ENCODE measurements at regions not wholly inside any gene's neighbourhood (a gene's known extent, or its start where the extent isn't known, plus 50 kb on each side); places are given as distances from the start of the nearest gene placed in this dataset.

DNA sequence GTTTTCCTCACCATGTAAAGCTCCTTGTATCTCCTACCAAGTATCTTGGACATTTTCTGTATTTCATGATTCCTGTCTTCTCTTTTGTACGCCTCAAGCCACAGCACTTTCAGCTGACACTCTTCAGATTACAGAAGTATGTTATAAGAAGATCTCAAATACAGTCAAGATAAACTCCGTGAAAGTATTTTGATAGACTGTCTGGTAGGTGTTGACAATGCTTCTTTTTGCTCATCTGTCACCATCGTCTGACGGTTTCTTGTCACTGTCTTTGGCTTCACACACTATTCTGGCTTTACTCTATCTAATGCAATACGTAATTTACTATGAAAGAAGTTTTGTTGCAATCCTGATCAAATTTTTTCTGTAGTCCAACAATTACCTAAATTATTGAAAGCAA lies 294.5 kb upstream of the CDH12 start:
- no TSS peak for BruUV-seq (replicated peaks)
- Histone ChIP-seq H3K4me1 (ENCODE audit: insufficient read depth, low read length) (no peaks in the 10 kb centered on the region), H3K27me3 (ENCODE audit: control insufficient read depth in 1 of 2, insufficient read depth in 2 of 2, low read length in 2 of 2) (no peaks in the 10 kb centered on the region), H3K9me3 (ENCODE audit: low read length) (peaks cover 8% of the 10 kb centered on the region; the same call in 1 of the 2 replicates), H3K4me3 (replicated peaks in 1 of 3; ENCODE audit: insufficient read depth in 1 of 3, low read depth in 2 of 3, low read length in 3 of 3) (no peak overlapping the region), H3K4me2 (ENCODE audit: low read depth, low read length) (no peak overlapping the region), H3K9ac (ENCODE audit: insufficient read depth, low read depth, low read length) (no peak overlapping the region), H3K27ac (ENCODE audit: extremely low read length, insufficient read depth, low read length) (no peak overlapping the region), H2AFZ (ENCODE audit: low read length) (no peak overlapping the region), H3K36me3 (replicated peaks in 1 of 2; ENCODE audit: control insufficient read depth in 1 of 2, insufficient read depth in 2 of 2, low read length in 2 of 2) (no peaks in the 10 kb centered on the region), H3K79me2 (ENCODE audit: insufficient read depth, low read length) (no peaks in the 10 kb centered on the region), H4K20me1 (ENCODE audit: insufficient read depth, low read length) (no peaks in the 10 kb centered on the region)
- ATAC-seq (no peak), DNase-seq (ENCODE audit: low spot score) (no peak), FAIRE-seq (no peak)
- no peak for TF ChIP-seq ZNF292 (CRISPR knock-in tag; IDR thresholded peaks at IDR 0.05; ENCODE audit: borderline replicate concordance, low read depth)
- TF ChIP-seq NCOA1 (CRISPR knock-in tag; IDR thresholded peaks at IDR 0.05) = no peak
- TF ChIP-seq ZBTB1 (CRISPR knock-in tag; IDR thresholded peaks at IDR 0.05; ENCODE audit: borderline replicate concordance) = no peak
- TF ChIP-seq ZNF557 (CRISPR knock-in tag; IDR thresholded peaks at IDR 0.05) = no peak
- TF ChIP-seq ZBTB7B (CRISPR knock-in tag; IDR thresholded peaks at IDR 0.05) = no peak
- no peak for TF ChIP-seq MED13 (CRISPR knock-in tag; IDR thresholded peaks at IDR 0.05)
- TF ChIP-seq SP2 (CRISPR knock-in tag; IDR thresholded peaks at IDR 0.05) = no peak
- no peak for TF ChIP-seq GATA4 (IDR thresholded peaks at IDR 0.05; ENCODE audit: borderline replicate concordance, low read depth)
- TF ChIP-seq ZNF564 (CRISPR knock-in tag; IDR thresholded peaks at IDR 0.05) = no peak
- TF ChIP-seq, protein P1, sequence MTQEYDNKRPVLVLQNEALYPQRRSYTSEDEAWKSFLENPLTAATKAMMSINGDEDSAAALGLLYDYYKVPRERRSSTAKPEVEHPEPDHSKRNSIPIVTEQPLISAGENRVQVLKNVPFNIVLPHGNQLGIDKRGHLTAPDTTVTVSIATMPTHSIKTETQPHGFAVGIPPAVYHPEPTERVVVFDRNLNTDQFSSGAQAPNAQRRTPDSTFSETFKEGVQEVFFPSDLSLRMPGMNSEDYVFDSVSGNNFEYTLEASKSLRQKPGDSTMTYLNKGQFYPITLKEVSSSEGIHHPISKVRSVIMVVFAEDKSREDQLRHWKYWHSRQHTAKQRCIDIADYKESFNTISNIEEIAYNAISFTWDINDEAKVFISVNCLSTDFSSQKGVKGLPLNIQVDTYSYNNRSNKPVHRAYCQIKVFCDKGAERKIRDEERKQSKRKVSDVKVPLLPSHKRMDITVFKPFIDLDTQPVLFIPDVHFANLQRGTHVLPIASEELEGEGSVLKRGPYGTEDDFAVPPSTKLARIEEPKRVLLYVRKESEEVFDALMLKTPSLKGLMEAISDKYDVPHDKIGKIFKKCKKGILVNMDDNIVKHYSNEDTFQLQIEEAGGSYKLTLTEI (CRISPR knock-in tag; conservative IDR thresholded peaks at IDR 0.05) = no peak
- no peak for TF ChIP-seq ZNF234 (CRISPR knock-in tag; conservative IDR thresholded peaks at IDR 0.05)
- TF ChIP-seq ZBTB7A (CRISPR knock-in tag; IDR thresholded peaks at IDR 0.05) = no peak
- TF ChIP-seq, protein P2, sequence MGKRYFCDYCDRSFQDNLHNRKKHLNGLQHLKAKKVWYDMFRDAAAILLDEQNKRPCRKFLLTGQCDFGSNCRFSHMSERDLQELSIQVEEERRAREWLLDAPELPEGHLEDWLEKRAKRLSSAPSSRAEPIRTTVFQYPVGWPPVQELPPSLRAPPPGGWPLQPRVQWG (CRISPR knock-in tag; IDR thresholded peaks at IDR 0.05; ENCODE audit: borderline replicate concordance, low read depth) = no peak
- no peak for TF ChIP-seq NCOA5 (CRISPR knock-in tag; IDR thresholded peaks at IDR 0.05)
- TF ChIP-seq ZSCAN20 (CRISPR knock-in tag; IDR thresholded peaks at IDR 0.05; ENCODE audit: borderline replicate concordance) = no peak
- TF ChIP-seq YY1 (IDR thresholded peaks at IDR 0.05; ENCODE audit: insufficient read depth, insufficient replicate concordance, low read depth, low read length) = no peak
- no peak for TF ChIP-seq ZFP36L2 (CRISPR knock-in tag; IDR thresholded peaks at IDR 0.05)
- TF ChIP-seq, protein P3, sequence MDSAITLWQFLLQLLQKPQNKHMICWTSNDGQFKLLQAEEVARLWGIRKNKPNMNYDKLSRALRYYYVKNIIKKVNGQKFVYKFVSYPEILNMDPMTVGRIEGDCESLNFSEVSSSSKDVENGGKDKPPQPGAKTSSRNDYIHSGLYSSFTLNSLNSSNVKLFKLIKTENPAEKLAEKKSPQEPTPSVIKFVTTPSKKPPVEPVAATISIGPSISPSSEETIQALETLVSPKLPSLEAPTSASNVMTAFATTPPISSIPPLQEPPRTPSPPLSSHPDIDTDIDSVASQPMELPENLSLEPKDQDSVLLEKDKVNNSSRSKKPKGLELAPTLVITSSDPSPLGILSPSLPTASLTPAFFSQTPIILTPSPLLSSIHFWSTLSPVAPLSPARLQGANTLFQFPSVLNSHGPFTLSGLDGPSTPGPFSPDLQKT (CRISPR knock-in tag; IDR thresholded peaks at IDR 0.05; ENCODE audit: borderline replicate concordance) = no peak
- intact Hi-C loops (cut with micrococcal nuclease; ENCODE audit: unreplicated experiment) (loop anchor here (10.0 kb wide), 1 partner anchor 1233 kb away; no protein-coding TSS in a partner anchor), in situ Hi-C loops (cut with HindIII; ENCODE audit: extremely low pct_ligation_motif_present, low pct_unique_long_range_greater_than_20kb) (no loop called here)
- ChIA-PET CTCF (ENCODE audit: low intra/inter-chr PET ratio, low total read pairs) (no interaction called here), POLR2A (no interaction called here)
- WGBS (ENCODE audit: low lambda C conversion rate) = 8% methylated on average over 5 of the region's 5 CpGs

Data from HepG2 (cell line).